ENCODE measurements at regions not wholly inside any gene's neighbourhood (a gene's known extent, or its start where the extent isn't known, plus 50 kb on each side); places are given as distances from the start of the nearest gene placed in this dataset.

DNA sequence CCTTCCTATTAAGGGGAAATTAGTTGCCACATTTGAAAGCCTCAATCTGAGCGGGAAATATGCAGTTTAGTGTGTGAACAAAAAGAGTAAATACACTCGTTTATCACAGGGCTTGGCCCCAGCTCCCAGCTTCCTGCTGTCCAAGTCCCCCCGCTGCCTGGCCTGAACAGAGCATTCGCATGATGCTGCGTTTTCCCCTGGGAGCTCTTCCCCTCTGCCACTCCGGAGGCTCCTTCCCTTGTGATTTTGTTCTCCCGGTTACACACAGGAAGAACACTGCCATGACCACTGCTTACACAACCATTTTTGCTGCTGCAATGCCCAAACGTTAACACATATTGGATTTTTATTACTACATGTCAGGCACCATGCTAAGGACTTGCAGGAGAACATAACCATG is 120.7 kb upstream of the ADARB2 start:
- no peak overlapping the region for H2AFZ ChIP-seq (ENCODE audit: low read length)
- no peak overlapping the region for H3K4me2 ChIP-seq (ENCODE audit: insufficient read depth, low read length)
- no peaks in the 10 kb centered on the region for H3K9me3 ChIP-seq (ENCODE audit: low read depth, low read length)
- TF ChIP-seq, protein P1, sequence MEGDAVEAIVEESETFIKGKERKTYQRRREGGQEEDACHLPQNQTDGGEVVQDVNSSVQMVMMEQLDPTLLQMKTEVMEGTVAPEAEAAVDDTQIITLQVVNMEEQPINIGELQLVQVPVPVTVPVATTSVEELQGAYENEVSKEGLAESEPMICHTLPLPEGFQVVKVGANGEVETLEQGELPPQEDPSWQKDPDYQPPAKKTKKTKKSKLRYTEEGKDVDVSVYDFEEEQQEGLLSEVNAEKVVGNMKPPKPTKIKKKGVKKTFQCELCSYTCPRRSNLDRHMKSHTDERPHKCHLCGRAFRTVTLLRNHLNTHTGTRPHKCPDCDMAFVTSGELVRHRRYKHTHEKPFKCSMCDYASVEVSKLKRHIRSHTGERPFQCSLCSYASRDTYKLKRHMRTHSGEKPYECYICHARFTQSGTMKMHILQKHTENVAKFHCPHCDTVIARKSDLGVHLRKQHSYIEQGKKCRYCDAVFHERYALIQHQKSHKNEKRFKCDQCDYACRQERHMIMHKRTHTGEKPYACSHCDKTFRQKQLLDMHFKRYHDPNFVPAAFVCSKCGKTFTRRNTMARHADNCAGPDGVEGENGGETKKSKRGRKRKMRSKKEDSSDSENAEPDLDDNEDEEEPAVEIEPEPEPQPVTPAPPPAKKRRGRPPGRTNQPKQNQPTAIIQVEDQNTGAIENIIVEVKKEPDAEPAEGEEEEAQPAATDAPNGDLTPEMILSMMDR (IDR thresholded peaks at IDR 0.05; ENCODE audit: extremely low read depth, low read depth, low read length) = no peak
- no peak overlapping the region for H3K4me3 ChIP-seq (ENCODE audit: insufficient read depth, low read length)
- no peaks in the 10 kb centered on the region for H4K20me1 ChIP-seq (ENCODE audit: insufficient read depth, low read length)
- H3K79me2 ChIP-seq (ENCODE audit: insufficient read depth, low read length) = no peaks in the 10 kb centered on the region
- no peaks in the 10 kb centered on the region for H3K36me3 ChIP-seq (ENCODE audit: insufficient read depth, low read length)
- no peaks in the 10 kb centered on the region for H3K4me1 ChIP-seq (ENCODE audit: insufficient read depth, low read length)
- H3K27me3 ChIP-seq (ENCODE audit: insufficient read depth, low read length) = no peaks in the 10 kb centered on the region
- DNase-seq (ENCODE audit: insufficient read length, low spot score, missing footprints) = no peak
- H3K27ac ChIP-seq (ENCODE audit: low read depth, low read length) = no peak overlapping the region

DNA sequence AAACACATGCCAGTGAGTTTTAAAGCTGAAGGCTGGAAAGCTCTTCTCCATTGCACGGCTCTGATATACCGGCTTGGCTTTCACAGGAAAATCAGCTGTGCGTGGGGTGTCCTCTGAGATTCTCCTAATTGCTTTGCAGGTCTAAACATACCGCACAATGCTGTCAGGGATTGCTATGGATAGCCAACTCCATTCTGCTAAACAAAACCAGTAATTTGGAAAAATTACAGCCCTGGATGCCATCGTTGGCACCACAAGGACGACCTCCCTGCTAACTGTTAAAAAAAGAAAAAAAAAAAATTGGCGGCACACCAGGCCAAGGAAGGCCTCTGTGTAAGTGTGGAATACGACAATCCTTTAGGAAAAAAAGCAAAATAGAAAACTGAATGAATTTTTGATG is 118.6 kb upstream of the ADARB2 start:
- Histone ChIP-seq H4K20me1 (ENCODE audit: insufficient read depth, low read length) (no peaks in the 10 kb centered on the region), H3K79me2 (ENCODE audit: insufficient read depth, low read length) (no peaks in the 10 kb centered on the region), H2AFZ (ENCODE audit: low read length) (no peak overlapping the region), H3K9me3 (ENCODE audit: low read depth, low read length) (no peaks in the 10 kb centered on the region), H3K27me3 (ENCODE audit: insufficient read depth, low read length) (no peaks in the 10 kb centered on the region), H3K4me2 (ENCODE audit: insufficient read depth, low read length) (no peak overlapping the region), H3K4me3 (ENCODE audit: insufficient read depth, low read length) (no peak overlapping the region), H3K27ac (ENCODE audit: low read depth, low read length) (no peak overlapping the region), H3K36me3 (ENCODE audit: insufficient read depth, low read length) (no peaks in the 10 kb centered on the region), H3K4me1 (ENCODE audit: insufficient read depth, low read length) (no peaks in the 10 kb centered on the region)
- DNase-seq (ENCODE audit: insufficient read length, low spot score, missing footprints) = no peak
- TF ChIP-seq, protein P1 (IDR thresholded peaks at IDR 0.05; ENCODE audit: extremely low read depth, low read depth, low read length) = no peak

DNA sequence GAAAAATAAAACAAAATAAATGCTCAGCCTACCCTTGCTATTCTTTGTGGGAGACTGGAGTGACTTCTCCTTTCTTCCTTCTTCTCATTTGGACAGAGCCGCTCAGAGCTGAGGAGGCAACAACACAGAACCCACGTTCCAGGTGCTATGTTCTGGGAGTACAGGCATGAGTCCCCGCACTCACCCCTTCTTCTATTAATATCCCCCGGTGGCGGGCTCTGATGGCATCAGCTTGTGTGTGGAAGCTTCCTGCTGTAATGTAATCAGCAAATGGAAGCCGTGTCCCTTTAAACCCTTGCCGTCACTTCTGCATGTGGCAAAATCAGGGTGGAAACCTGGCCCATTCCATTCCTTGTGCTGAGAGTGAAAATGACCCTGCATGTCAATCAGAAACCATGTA is 116.9 kb upstream of the ADARB2 start:
- H3K4me2 ChIP-seq (ENCODE audit: insufficient read depth, low read length) = no peak overlapping the region
- no peak overlapping the region for H2AFZ ChIP-seq (ENCODE audit: low read length)
- H3K36me3 ChIP-seq (ENCODE audit: insufficient read depth, low read length) = no peaks in the 10 kb centered on the region
- H3K27ac ChIP-seq (ENCODE audit: low read depth, low read length) = no peak overlapping the region
- H3K9me3 ChIP-seq (ENCODE audit: low read depth, low read length) = no peaks in the 10 kb centered on the region
- no peak for DNase-seq (ENCODE audit: insufficient read length, low spot score, missing footprints)
- no peaks in the 10 kb centered on the region for H3K27me3 ChIP-seq (ENCODE audit: insufficient read depth, low read length)
- H4K20me1 ChIP-seq (ENCODE audit: insufficient read depth, low read length) = no peaks in the 10 kb centered on the region
- H3K4me3 ChIP-seq (ENCODE audit: insufficient read depth, low read length) = no peak overlapping the region
- H3K4me1 ChIP-seq (ENCODE audit: insufficient read depth, low read length) = no peaks in the 10 kb centered on the region
- TF ChIP-seq, protein P1 (IDR thresholded peaks at IDR 0.05; ENCODE audit: extremely low read depth, low read depth, low read length) = no peak
- H3K79me2 ChIP-seq (ENCODE audit: insufficient read depth, low read length) = no peaks in the 10 kb centered on the region

DNA sequence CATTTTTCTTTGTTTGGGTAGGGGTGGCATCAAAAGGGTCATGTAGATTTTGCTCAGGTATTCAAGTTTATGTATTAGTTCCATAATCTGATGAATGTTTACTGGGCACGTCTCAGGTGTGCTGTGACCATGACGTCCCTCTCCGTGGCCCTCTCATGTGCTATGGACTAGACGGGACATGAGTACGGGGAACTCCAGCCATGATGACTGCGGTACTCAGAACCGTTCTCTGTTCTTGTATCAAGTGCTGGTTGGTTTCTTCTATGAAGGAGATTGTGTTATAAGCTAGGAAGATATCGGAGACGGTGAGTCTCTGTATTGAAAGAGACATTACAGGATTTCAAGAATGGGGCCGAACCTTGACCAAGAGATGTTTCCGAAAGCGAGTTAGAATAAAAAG is 116.5 kb upstream of the ADARB2 start:
- TF ChIP-seq, protein P1 (IDR thresholded peaks at IDR 0.05; ENCODE audit: extremely low read depth, low read depth, low read length) = no peak
- Histone ChIP-seq H3K4me1 (ENCODE audit: insufficient read depth, low read length) (no peaks in the 10 kb centered on the region), H3K4me3 (ENCODE audit: insufficient read depth, low read length) (no peak overlapping the region), H3K9me3 (ENCODE audit: low read depth, low read length) (no peaks in the 10 kb centered on the region), H3K4me2 (ENCODE audit: insufficient read depth, low read length) (no peak overlapping the region), H3K27me3 (ENCODE audit: insufficient read depth, low read length) (no peaks in the 10 kb centered on the region), H4K20me1 (ENCODE audit: insufficient read depth, low read length) (no peaks in the 10 kb centered on the region), H3K79me2 (ENCODE audit: insufficient read depth, low read length) (no peaks in the 10 kb centered on the region), H2AFZ (ENCODE audit: low read length) (no peak overlapping the region), H3K36me3 (ENCODE audit: insufficient read depth, low read length) (no peaks in the 10 kb centered on the region), H3K27ac (ENCODE audit: low read depth, low read length) (no peak overlapping the region)
- DNase-seq (ENCODE audit: insufficient read length, low spot score, missing footprints) = no peak

All from osteoblast (primary cell).